ENCODE measurements at regions not wholly inside any gene's neighbourhood (a gene's known extent, or its start where the extent isn't known, plus 50 kb on each side); places are given as distances from the start of the nearest gene placed in this dataset.

DNA sequence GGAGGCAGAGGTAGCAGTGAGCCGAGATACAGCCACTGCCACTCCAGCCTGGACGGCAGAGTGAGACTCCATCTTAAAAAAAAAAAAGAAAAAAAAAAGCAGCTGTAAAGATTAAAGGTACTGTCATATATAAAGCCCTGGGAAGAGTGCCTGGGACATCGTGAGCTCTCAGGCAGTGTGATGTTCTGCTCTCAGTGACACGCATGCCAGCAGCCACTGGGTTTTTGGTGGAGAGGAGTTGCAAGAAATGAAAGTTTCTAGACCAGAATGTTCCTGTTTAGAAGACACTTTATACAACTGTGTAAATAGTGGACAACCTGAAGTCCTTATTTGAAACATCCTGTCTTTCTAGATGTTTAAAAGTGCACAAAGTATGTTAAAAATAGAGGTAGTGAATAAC lies 213.2 kb downstream of the IRF8 start:
- no peaks in the 10 kb centered on the region for H3K9me3 ChIP-seq
- no peaks in the 10 kb centered on the region for H3K4me1 ChIP-seq (replicated peaks)
- DNase-seq (ENCODE audit: low spot score): no peak
- intact Hi-C loops (cut with DNase I): loop anchor here (5.0 kb wide), 2 partner anchors 40 to 85 kb away; no protein-coding TSS in a partner anchor
- H3K4me3 ChIP-seq: no peak overlapping the region
- TF ChIP-seq, protein P1, sequence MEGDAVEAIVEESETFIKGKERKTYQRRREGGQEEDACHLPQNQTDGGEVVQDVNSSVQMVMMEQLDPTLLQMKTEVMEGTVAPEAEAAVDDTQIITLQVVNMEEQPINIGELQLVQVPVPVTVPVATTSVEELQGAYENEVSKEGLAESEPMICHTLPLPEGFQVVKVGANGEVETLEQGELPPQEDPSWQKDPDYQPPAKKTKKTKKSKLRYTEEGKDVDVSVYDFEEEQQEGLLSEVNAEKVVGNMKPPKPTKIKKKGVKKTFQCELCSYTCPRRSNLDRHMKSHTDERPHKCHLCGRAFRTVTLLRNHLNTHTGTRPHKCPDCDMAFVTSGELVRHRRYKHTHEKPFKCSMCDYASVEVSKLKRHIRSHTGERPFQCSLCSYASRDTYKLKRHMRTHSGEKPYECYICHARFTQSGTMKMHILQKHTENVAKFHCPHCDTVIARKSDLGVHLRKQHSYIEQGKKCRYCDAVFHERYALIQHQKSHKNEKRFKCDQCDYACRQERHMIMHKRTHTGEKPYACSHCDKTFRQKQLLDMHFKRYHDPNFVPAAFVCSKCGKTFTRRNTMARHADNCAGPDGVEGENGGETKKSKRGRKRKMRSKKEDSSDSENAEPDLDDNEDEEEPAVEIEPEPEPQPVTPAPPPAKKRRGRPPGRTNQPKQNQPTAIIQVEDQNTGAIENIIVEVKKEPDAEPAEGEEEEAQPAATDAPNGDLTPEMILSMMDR (IDR thresholded peaks at IDR 0.05): no peak
- no peak for TF ChIP-seq POLR2AphosphoS5 (IDR thresholded peaks at IDR 0.05)
- 31% methylated on average over 4 of the region's 4 CpGs for WGBS
- no peaks in the 10 kb centered on the region for H3K27me3 ChIP-seq (replicated peaks; ENCODE audit: insufficient read depth)
- H3K36me3 ChIP-seq: no peaks in the 10 kb centered on the region
- H3K27ac ChIP-seq: peak overlapping the region in 1 of 2 donors; percentile 46

- H3K9me3 ChIP-seq: no peaks in the 10 kb centered on the region
- no peak overlapping the region for H3K4me3 ChIP-seq
- no peak for TF ChIP-seq POLR2AphosphoS5 (IDR thresholded peaks at IDR 0.05)
- TF ChIP-seq, protein P1 (IDR thresholded peaks at IDR 0.05): no peak
- TF ChIP-seq POLR2A (IDR thresholded peaks at IDR 0.05): no peak
- no peak overlapping the region for H3K27ac ChIP-seq
- 69% methylated on average over 4 of the region's 5 CpGs for WGBS
- intact Hi-C loops (cut with DNase I): no loop called here
- H3K27me3 ChIP-seq (replicated peaks; ENCODE audit: insufficient read depth): no peaks in the 10 kb centered on the region
- DNase-seq (ENCODE audit: low spot score): no peak
- H3K36me3 ChIP-seq: no peaks in the 10 kb centered on the region
- no peaks in the 10 kb centered on the region for H3K4me1 ChIP-seq (replicated peaks)
These were observed 218.3 kb downstream of the IRF8 start for GRCh38 chr16:86117235-86117634.

DNA sequence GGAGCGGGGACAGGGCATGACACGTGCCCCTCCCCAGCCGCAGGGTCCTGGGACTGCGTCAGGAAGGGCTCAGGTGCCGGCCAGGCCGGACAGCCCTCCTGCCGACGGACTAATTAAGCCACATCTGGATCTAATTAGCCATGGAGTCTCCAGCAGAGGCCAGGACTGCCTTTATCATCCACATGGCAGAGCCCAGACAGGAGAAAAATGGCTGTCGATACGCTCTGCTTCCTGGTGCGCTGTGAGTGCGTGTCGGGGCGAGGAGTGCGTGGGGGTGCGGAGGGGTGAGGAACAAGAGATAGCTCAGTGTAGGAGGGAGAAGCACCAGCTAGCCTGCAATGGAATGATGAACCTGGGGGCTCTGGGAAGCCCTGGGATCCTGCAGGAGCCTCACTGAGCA lies 218.8 kb downstream of the IRF8 start:
- H3K4me3 ChIP-seq: no peak overlapping the region
- 82% methylated on average over 16 of the region's 16 CpGs for WGBS

DNA sequence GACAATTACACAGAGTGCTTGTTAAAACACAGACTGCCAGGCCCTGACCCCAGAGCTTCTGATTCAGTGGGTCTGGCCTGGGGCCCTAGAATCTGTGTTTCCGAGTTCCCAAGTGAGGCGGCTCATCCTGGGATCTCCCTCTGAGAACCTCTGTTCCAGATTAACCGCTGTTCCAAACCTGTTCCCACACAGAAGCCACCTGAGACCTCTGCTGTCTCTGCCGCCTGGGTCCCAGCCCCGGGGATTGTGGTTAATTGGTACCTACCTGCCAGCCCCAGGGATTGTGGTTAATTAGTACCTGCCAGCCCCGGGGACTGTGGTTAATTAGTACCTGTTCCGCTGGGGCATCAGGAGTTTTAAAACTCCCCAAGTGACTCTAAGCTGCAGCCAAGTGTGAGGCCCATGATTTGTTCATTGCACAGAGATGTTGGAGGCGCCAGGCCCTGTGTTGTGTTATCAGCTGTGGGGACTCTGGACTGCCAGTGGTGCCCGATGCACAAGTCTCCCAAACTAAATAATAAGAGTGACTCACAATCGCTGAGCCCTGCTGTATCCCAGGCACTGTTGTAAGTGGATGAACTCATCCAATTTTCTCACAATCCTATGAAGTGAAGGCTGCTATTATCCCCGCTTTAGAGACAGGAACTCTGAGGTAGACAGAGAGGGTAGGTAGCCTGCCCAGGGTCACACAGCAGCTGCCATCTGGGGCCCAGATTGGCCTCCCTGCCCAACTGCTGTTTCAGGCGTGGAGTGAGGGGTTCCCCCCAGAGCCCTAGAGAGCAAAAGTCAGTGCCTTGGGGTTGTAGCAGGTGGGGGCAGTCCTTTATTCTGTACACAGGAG lies 219.7 kb downstream of the IRF8 start:
- no peaks in the 10 kb centered on the region for H3K27me3 ChIP-seq (replicated peaks; ENCODE audit: insufficient read depth)
- WGBS: 65% methylated on average over 12 of the region's 12 CpGs
- DNase-seq (ENCODE audit: low spot score): no peak
- H3K4me3 ChIP-seq: no peak overlapping the region
- intact Hi-C loops (cut with DNase I): no loop called here
- no peak overlapping the region for H3K27ac ChIP-seq
- H3K36me3 ChIP-seq: no peaks in the 10 kb centered on the region
- H3K9me3 ChIP-seq: no peaks in the 10 kb centered on the region
- H3K4me1 ChIP-seq (replicated peaks): no peaks in the 10 kb centered on the region
- TF ChIP-seq POLR2AphosphoS5 (IDR thresholded peaks at IDR 0.05): no peak
- no peak for TF ChIP-seq POLR2A (IDR thresholded peaks at IDR 0.05)
- TF ChIP-seq, protein P1 (IDR thresholded peaks at IDR 0.05): no peak

More for the DNA sequence above, 218.8 kb downstream of the IRF8 start:
- Histone ChIP-seq H3K27me3 (replicated peaks; ENCODE audit: insufficient read depth) (no peaks in the 10 kb centered on the region), H3K4me1 (replicated peaks) (no peaks in the 10 kb centered on the region), H3K9me3 (no peaks in the 10 kb centered on the region), H3K27ac (no peak overlapping the region), H3K36me3 (no peaks in the 10 kb centered on the region)
- intact Hi-C loops (cut with DNase I): no loop called here
- TF ChIP-seq, protein P1 (IDR thresholded peaks at IDR 0.05): no peak
- no peak for TF ChIP-seq POLR2AphosphoS5 (IDR thresholded peaks at IDR 0.05)
- TF ChIP-seq POLR2A (IDR thresholded peaks at IDR 0.05): no peak
- DNase-seq (ENCODE audit: low spot score): no peak
